HepG2 (cell line): ENCODE measurements at regions not wholly inside any gene's neighbourhood (a gene's known extent, or its start where the extent isn't known, plus 50 kb on each side); places are given as distances from the start of the nearest gene placed in this dataset.

Experiments
- ATAC-seq: fragments of 200-7000 bp; cut with Tn5 transposase; 3 replicates; pipeline ENCODE4 v1.9.1; 2020; ENCODE audit warnings: mild to moderate bottlenecking, moderate library complexity
- BruUV-seq: library from RNA; stranded (reverse); fragments of 400-500 nt; replicated peaks from 2 replicates; lab custom pipeline; 2021; lab: Mats Ljungman, UMichigan
- CTCF ChIA-PET: fragments of 300-600 bp; formaldehyde crosslinking; extraction: SDS; loops from one replicate; lab custom pipeline; 2021; ENCODE audit warnings: low total read pairs, inconsistent platforms, low intra/inter-chr PET ratio; lab: Yijun Ruan, JAX
- POLR2A ChIA-PET: fragments of 350-600 bp; sonication (Branson Sonifier 250); formaldehyde crosslinking; loops from one replicate; lab custom pipeline; 2020; ENCODE audit warnings: antibody characterized with exemption, inconsistent platforms; lab: Yijun Ruan, JAX
- DNase-seq: peaks from one replicate; pipeline ENCODE4 v3.0.0-alpha.2; 2015; ENCODE audit warnings: low spot score
- FAIRE-seq: peaks from 3 replicates; lab custom pipeline; 2011; peaks lifted over from hg19 to GRCh38; lab: Jason Lieb, UNC
- H2AFZ ChIP-seq: one replicate; pipeline ENCODE4 v1.6.1; 2011; ENCODE audit warnings: low read length, inconsistent platforms
- H3K27ac ChIP-seq: fragments of 300-600 bp; 3 replicates; pipeline ENCODE4 v1.8.0; 2011; ENCODE audit warnings: mixed run types, mild to moderate bottlenecking, mixed read lengths, low read length, inconsistent platforms; ENCODE audit not compliant: insufficient read depth; ENCODE audit errors: extremely low read length
- H3K27me3 ChIP-seq, 2 experiments: fragments of 200-600 bp in 1 of 2; 2 replicates in 1 of 2; 3 replicates in 1 of 2; pipeline versions ENCODE4 v1.6.0 to v1.8.0; 2011; ENCODE audit warnings: low read length in 2 of 2, mild to moderate bottlenecking in 2 of 2, moderate library complexity in 2 of 2, inconsistent platforms in 1 of 2; ENCODE audit not compliant: insufficient read depth in 2 of 2, control insufficient read depth in 1 of 2
- H3K36me3 ChIP-seq, 2 experiments: fragments of 200-600 bp in 1 of 2; replicated peaks in 1 of 2; 2 replicates in 1 of 2; 3 replicates in 1 of 2; pipeline versions ENCODE4 v1.5.1 to v1.8.0; 2011; ENCODE audit warnings: low read length in 2 of 2, inconsistent platforms in 1 of 2; ENCODE audit not compliant: insufficient read depth in 2 of 2, control insufficient read depth in 1 of 2
- H3K4me1 ChIP-seq: 2 replicates; pipeline ENCODE4 v1.5.1; 2012; ENCODE audit warnings: low read length, inconsistent platforms; ENCODE audit not compliant: insufficient read depth
- H3K4me2 ChIP-seq: 2 replicates; pipeline ENCODE4 v1.6.0; 2011; ENCODE audit warnings: low read depth, low read length, inconsistent platforms
- H3K4me3 ChIP-seq, 3 experiments: fragments of 200-600 bp in 1 of 3; sonication (generic), shearing (Covaris generic) in 1 of 3; replicated peaks in 1 of 3; 2 replicates each; pipeline ENCODE4 v1.5.1; 2011 to 2016; ENCODE audit warnings: low read length in 3 of 3, inconsistent platforms in 2 of 3, low read depth in 2 of 3, mild to moderate bottlenecking in 2 of 3, control low read depth in 1 of 3, mixed read lengths in 1 of 3; ENCODE audit not compliant: insufficient read depth in 1 of 3
- H3K79me2 ChIP-seq: one replicate; pipeline ENCODE4 v1.6.1; 2011; ENCODE audit warnings: low read length, inconsistent platforms; ENCODE audit not compliant: insufficient read depth
- H3K9ac ChIP-seq: 2 replicates; pipeline ENCODE4 v1.6.0; 2011; ENCODE audit warnings: mild to moderate bottlenecking, low read depth, low read length, inconsistent platforms; ENCODE audit not compliant: insufficient read depth
- H3K9me3 ChIP-seq: 2 replicates; pipeline ENCODE4 v1.5.1; 2012; ENCODE audit warnings: mild to moderate bottlenecking, low read length
- H4K20me1 ChIP-seq: 2 replicates; pipeline ENCODE4 v1.6.0; 2011; ENCODE audit warnings: inconsistent platforms, mild to moderate bottlenecking, low read length, moderate library complexity; ENCODE audit not compliant: insufficient read depth
- HDAC2 ChIP-seq: sonication (generic); formaldehyde crosslinking; IDR thresholded peaks from 2 replicates; pipeline ENCODE4 v1.4.0; 2020; ENCODE audit warnings: missing genetic modification reagents
- MAF1 ChIP-seq: sonication (generic); formaldehyde crosslinking; IDR thresholded peaks from 2 replicates; pipeline ENCODE4 v1.5.0; 2020; ENCODE audit warnings: missing genetic modification reagents, borderline replicate concordance
- NBN ChIP-seq: fragments of 450-650 bp; conservative IDR thresholded peaks from 2 replicates; pipeline ENCODE4 v1.6.1; 2017
- SIN3B ChIP-seq: fragments of 150-350 bp; IDR thresholded peaks from 2 replicates; pipeline ENCODE4 v1.6.1; 2014; ENCODE audit warnings: low read length
- TBP ChIP-seq: sonication (generic); formaldehyde crosslinking; IDR thresholded peaks from 2 replicates; pipeline ENCODE4 v1.5.0; 2020; ENCODE audit warnings: missing genetic modification reagents
- ZNF644 ChIP-seq: IDR thresholded peaks from 2 replicates; pipeline ENCODE4 v1.6.1; 2016; ENCODE audit warnings: low read depth
- WGBS: methylation state at CpG from one replicate; pipeline ENCODE4 v1.1.6; 2017; ENCODE audit warnings: low lambda C conversion rate; 5-methylcytosine and 5-hydroxymethylcytosine counted together
- in situ Hi-C: cut with HindIII; loops from 2 replicates; pipeline ENCODE4 v1.10.0; 2017; ENCODE audit warnings: low pct_unique_long_range_greater_than_20kb; ENCODE audit not compliant: extremely low pct_ligation_motif_present
- intact Hi-C: fragments of 100-400 bp; cut with micrococcal nuclease; formaldehyde crosslinking; loops from one replicate; pipeline ENCODE4 v1.10.0; 2022; ENCODE audit not compliant: unreplicated experiment
- TF ChIP-seq, protein P1 (sequence below): sonication (generic); formaldehyde crosslinking; IDR thresholded peaks from 2 replicates; pipeline ENCODE4 v1.4.0; 2020; ENCODE audit warnings: mild to moderate bottlenecking, low read depth, missing genetic modification reagents
- TF ChIP-seq, protein P2 (sequence below): sonication (generic); formaldehyde crosslinking; IDR thresholded peaks from 2 replicates; pipeline ENCODE4 v1.8.0; 2022; ENCODE audit warnings: mild to moderate bottlenecking, missing genetic modification reagents, borderline replicate concordance
- TF ChIP-seq, protein P3 (sequence below): sonication (generic); formaldehyde crosslinking; IDR thresholded peaks from 2 replicates; pipeline ENCODE4 v1.4.0; 2020; ENCODE audit warnings: missing genetic modification reagents; ENCODE audit errors: not compliant biosample characterization
- TF ChIP-seq, protein P4 (sequence below): sonication (generic); formaldehyde crosslinking; IDR thresholded peaks from 2 replicates; pipeline ENCODE4 v1.8.0; 2022; ENCODE audit warnings: mild to moderate bottlenecking, missing genetic modification reagents, moderate library complexity
- TF ChIP-seq, protein P5 (sequence below): sonication (generic); formaldehyde crosslinking; IDR thresholded peaks from 2 replicates; pipeline ENCODE4 v1.8.0; 2023; ENCODE audit warnings: mild to moderate bottlenecking, missing genetic modification reagents
- TF ChIP-seq, protein P6 (sequence below): sonication (generic); formaldehyde crosslinking; IDR thresholded peaks from 2 replicates; pipeline ENCODE4 v1.5.1; 2020; ENCODE audit warnings: mild to moderate bottlenecking, missing genetic modification reagents, moderate library complexity
- TF ChIP-seq, protein P7 (sequence below): sonication (generic); formaldehyde crosslinking; IDR thresholded peaks from 2 replicates; pipeline ENCODE4 v1.5.1; 2020; ENCODE audit warnings: missing genetic modification reagents, mild to moderate bottlenecking, borderline replicate concordance

DNA sequence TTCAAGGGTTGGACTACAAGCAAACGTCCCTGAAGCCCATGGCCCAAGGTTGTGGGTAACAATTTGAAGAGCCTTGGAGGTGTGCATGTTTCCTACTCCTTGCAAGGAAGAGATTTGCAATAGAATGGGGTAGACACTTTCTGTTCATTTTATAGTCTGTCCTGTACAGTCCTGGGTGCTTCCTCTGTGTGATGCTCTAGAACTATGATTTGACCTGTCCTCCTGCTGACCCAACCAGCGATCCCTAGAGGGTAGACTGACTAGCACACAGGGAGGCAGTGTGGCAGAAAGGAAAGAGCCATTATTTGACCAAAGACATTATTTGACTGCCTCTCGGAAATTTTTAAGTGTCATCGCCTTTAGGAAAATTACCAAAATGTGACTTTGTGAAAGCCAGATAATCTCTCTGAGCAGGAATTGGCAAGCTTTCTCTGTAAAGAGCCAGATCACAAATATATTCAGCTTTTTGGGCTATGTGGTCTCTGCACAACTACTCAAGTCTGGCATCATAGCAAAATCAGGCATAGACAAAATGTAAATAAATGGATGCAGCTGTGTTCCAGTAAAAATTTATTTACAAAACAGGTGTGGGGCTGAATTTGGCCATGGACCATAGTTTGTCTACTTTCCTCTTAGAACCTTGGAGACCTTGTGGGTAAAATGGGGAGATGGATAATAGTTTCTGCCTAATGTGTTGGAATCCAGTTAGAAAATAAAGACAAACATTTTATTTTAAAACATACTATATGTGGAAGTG lies 106.8 kb downstream of the DMRT2 start:
- BruUV-seq = no TSS peak
- H3K9ac ChIP-seq = no peak overlapping the region
- ATAC-seq (no peak), DNase-seq (no peak), FAIRE-seq (no peak)
- no peaks in the 10 kb centered on the region for H3K4me1 ChIP-seq
- in situ Hi-C loops (no loop called here), intact Hi-C loops (no loop called here)
- CTCF ChIA-PET = no interaction called here
- 41% methylated on average over 4 of the region's 4 CpGs for WGBS
- no peaks in the 10 kb centered on the region for H4K20me1 ChIP-seq
- no peak overlapping the region for H3K4me3 ChIP-seq
- H3K4me2 ChIP-seq = no peak overlapping the region
- no peaks in the 10 kb centered on the region for H3K27me3 ChIP-seq
- POLR2A ChIA-PET = no interaction called here
- H3K79me2 ChIP-seq = no peaks in the 10 kb centered on the region
- H3K36me3 ChIP-seq = no peaks in the 10 kb centered on the region
- H2AFZ ChIP-seq = no peak overlapping the region
- H3K9me3 ChIP-seq = no peaks in the 10 kb centered on the region
- no peak overlapping the region for H3K27ac ChIP-seq
- TF ChIP-seq MAF1 (no peak), TBP (CRISPR knock-in tag) (no peak), ZNF644 (CRISPR knock-in tag) (no peak), HDAC2 (CRISPR knock-in tag) (no peak), NBN (no peak), SIN3B (no peak)
- TF ChIP-seq, protein P1, sequence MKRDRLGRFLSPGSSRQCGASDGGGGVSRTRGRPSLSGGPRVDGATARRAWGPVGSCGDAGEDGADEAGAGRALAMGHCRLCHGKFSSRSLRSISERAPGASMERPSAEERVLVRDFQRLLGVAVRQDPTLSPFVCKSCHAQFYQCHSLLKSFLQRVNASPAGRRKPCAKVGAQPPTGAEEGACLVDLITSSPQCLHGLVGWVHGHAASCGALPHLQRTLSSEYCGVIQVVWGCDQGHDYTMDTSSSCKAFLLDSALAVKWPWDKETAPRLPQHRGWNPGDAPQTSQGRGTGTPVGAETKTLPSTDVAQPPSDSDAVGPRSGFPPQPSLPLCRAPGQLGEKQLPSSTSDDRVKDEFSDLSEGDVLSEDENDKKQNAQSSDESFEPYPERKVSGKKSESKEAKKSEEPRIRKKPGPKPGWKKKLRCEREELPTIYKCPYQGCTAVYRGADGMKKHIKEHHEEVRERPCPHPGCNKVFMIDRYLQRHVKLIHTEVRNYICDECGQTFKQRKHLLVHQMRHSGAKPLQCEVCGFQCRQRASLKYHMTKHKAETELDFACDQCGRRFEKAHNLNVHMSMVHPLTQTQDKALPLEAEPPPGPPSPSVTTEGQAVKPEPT (CRISPR knock-in tag) = no peak
- TF ChIP-seq, protein P2, sequence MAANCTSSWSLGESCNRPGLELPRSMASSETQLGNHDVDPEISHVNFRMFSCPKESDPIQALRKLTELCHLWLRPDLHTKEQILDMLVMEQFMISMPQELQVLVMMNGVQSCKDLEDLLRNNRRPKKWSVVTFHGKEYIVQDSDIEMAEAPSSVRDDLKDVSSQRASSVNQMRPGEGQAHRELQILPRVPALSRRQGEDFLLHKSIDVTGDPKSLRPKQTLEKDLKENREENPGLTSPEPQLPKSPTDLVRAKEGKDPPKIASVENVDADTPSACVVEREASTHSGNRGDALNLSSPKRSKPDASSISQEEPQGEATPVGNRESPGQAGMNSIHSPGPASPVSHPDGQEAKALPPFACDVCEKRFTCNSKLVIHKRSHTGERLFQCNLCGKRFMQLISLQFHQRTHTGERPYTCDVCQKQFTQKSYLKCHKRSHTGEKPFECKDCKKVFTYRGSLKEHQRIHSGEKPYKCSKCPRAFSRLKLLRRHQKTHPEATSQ (CRISPR knock-in tag) = no peak
- TF ChIP-seq, protein P3, sequence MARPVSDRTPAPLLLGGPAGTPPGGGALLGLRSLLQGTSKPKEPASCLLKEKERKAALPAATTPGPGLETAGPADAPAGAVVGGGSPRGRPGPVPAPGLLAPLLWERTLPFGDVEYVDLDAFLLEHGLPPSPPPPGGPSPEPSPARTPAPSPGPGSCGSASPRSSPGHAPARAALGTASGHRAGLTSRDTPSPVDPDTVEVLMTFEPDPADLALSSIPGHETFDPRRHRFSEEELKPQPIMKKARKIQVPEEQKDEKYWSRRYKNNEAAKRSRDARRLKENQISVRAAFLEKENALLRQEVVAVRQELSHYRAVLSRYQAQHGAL (CRISPR knock-in tag) = no peak
- TF ChIP-seq, protein P4, sequence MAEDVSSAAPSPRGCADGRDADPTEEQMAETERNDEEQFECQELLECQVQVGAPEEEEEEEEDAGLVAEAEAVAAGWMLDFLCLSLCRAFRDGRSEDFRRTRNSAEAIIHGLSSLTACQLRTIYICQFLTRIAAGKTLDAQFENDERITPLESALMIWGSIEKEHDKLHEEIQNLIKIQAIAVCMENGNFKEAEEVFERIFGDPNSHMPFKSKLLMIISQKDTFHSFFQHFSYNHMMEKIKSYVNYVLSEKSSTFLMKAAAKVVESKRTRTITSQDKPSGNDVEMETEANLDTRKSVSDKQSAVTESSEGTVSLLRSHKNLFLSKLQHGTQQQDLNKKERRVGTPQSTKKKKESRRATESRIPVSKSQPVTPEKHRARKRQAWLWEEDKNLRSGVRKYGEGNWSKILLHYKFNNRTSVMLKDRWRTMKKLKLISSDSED (CRISPR knock-in tag) = no peak
- TF ChIP-seq, protein P5, sequence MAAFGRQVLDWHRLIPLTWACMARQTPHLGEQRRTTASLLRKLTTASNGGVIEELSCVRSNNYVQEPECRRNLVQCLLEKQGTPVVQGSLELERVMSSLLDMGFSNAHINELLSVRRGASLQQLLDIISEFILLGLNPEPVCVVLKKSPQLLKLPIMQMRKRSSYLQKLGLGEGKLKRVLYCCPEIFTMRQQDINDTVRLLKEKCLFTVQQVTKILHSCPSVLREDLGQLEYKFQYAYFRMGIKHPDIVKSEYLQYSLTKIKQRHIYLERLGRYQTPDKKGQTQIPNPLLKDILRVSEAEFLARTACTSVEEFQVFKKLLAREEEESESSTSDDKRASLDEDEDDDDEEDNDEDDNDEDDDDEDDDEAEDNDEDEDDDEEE (CRISPR knock-in tag) = no peak
- TF ChIP-seq, protein P6, sequence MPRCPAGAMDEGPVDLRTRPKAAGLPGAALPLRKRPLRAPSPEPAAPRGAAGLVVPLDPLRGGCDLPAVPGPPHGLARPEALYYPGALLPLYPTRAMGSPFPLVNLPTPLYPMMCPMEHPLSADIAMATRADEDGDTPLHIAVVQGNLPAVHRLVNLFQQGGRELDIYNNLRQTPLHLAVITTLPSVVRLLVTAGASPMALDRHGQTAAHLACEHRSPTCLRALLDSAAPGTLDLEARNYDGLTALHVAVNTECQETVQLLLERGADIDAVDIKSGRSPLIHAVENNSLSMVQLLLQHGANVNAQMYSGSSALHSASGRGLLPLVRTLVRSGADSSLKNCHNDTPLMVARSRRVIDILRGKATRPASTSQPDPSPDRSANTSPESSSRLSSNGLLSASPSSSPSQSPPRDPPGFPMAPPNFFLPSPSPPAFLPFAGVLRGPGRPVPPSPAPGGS (CRISPR knock-in tag) = no peak
- TF ChIP-seq, protein P7, sequence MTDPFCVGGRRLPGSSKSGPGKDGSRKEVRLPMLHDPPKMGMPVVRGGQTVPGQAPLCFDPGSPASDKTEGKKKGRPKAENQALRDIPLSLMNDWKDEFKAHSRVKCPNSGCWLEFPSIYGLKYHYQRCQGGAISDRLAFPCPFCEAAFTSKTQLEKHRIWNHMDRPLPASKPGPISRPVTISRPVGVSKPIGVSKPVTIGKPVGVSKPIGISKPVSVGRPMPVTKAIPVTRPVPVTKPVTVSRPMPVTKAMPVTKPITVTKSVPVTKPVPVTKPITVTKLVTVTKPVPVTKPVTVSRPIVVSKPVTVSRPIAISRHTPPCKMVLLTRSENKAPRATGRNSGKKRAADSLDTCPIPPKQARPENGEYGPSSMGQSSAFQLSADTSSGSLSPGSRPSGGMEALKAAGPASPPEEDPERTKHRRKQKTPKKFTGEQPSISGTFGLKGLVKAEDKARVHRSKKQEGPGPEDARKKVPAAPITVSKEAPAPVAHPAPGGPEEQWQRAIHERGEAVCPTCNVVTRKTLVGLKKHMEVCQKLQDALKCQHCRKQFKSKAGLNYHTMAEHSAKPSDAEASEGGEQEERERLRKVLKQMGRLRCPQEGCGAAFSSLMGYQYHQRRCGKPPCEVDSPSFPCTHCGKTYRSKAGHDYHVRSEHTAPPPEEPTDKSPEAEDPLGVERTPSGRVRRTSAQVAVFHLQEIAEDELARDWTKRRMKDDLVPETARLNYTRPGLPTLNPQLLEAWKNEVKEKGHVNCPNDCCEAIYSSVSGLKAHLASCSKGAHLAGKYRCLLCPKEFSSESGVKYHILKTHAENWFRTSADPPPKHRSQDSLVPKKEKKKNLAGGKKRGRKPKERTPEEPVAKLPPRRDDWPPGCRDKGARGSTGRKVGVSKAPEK (CRISPR knock-in tag) = no peak
